AG09319 (cell line): ENCODE measurements at regions not wholly inside any gene's neighbourhood (a gene's known extent, or its start where the extent isn't known, plus 50 kb on each side); places are given as distances from the start of the nearest gene placed in this dataset.
"Not testable (repeated sequence)": the region's sequence is repeated elsewhere in the genome, so short reads cannot be mapped to it uniquely, and the experiment has no call there.

Experiments used
- DNase-seq: peaks from one replicate; pipeline ENCODE4 v3.0.0-alpha.2; 2010; ENCODE audit warnings: low read depth; ENCODE audit errors: extremely low read depth
- CTCF ChIP-seq: IDR thresholded peaks from 2 replicates; pipeline ENCODE4 v1.5.1; 2011; ENCODE audit warnings: low read depth, mild to moderate bottlenecking, inconsistent platforms, low read length, moderate library complexity

- no peak for TF ChIP-seq CTCF
These were observed 92.1 kb upstream of the LRRN2 start for GRCh38 chr1:204777591-204777990.

GRCh38 chr1:204780630-204781029, 90.0 kb upstream of the NFASC start:
- TF ChIP-seq CTCF = no peak

More at GRCh38 chr1:204777591-204777990, 92.1 kb upstream of the LRRN2 start:
- DNase-seq = no peak

GRCh38 chr1:204782118-204782700, 88.5 kb upstream of the NFASC start:
- TF ChIP-seq CTCF = no peak
- no peak for DNase-seq

More at GRCh38 chr1:204780630-204781029, 90.0 kb upstream of the NFASC start:
- no peak for DNase-seq

DNA sequence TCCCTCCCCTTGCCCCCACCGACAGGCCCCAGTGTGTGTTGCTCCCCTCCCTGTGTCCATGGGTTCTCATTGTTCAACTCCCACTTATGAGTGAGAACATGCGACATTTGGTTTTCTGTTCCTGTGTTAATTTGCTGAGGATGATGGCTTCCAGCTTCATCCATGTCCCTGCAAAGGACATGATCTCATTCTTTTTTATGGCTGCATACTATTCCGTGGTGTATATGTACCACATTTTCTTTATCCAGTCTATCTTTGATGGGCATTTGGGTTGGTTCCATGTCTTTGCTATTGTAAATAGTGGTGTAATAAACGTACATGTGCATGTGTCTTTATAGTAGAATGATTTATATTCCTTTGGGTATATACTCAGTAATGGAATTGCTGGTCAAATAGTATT, 85.6 kb upstream of the NFASC start:
- not testable (repeated sequence) for DNase-seq

DNA sequence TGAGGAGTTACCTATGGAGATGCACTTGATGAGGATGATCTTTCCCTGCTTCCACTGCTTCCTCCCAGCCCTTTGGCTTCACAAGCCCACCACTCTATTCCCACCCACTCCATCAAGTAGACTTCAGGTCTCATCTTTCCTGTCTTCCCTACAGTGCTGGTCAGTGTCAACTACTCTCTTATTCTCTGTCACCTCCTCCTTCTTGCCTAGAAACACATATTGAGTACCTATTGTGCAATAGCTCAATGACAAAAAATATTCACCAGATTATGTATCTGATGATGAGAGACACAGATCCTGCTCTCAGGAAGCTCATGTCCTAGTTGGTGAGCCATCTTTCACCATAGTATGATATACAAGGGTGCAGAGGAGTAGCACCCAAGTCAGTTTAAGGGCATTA, 82.2 kb upstream of the NFASC start:
- DNase-seq = no peak
- TF ChIP-seq CTCF = no peak

- no peak for DNase-seq
These were observed 79.0 kb upstream of the NFASC start for GRCh38 chr1:204791453-204792353.

GRCh38 chr1:204792354-204792692, 78.3 kb upstream of the NFASC start:
- no peak for TF ChIP-seq CTCF
- DNase-seq = no peak

More at GRCh38 chr1:204791453-204792353, 79.0 kb upstream of the NFASC start:
- TF ChIP-seq CTCF = peak; percentile 82
